RWPE2 (cell line): ENCODE measurements at regions not wholly inside any gene's neighbourhood (a gene's known extent, or its start where the extent isn't known, plus 50 kb on each side); places are given as distances from the start of the nearest gene placed in this dataset.

Experiments used
- ATAC-seq: fragments of 200-7000 bp; cut with Tn5 transposase; 3 replicates; pipeline ENCODE4 v1.9.1; 2021; ENCODE audit warnings: low read depth
- DNase-seq: peaks from one replicate; pipeline ENCODE4 v3.0.0-alpha.2; 2020; ENCODE audit warnings: low spot score
- H3K27ac ChIP-seq: fragments of 450-650 bp; 2 replicates; pipeline ENCODE4 v1.5.1; 2017; ENCODE audit warnings: mild to moderate bottlenecking; ENCODE audit not compliant: poor library complexity, severe bottlenecking
- H3K27me3 ChIP-seq: fragments of 250-450 bp; sonication (Bioruptor Pico); 2 replicates; pipeline ENCODE4 v1.5.1; 2021; ENCODE audit warnings: mild to moderate bottlenecking, moderate library complexity; ENCODE audit not compliant: insufficient read depth, poor library complexity, severe bottlenecking
- H3K36me3 ChIP-seq: fragments of 250-450 bp; sonication (Bioruptor Pico); 2 replicates; pipeline ENCODE4 v1.5.1; 2020; ENCODE audit warnings: low read depth, mild to moderate bottlenecking, moderate library complexity
- H3K4me1 ChIP-seq: fragments of 250-450 bp; sonication (Bioruptor Pico); 2 replicates; pipeline ENCODE4 v1.5.1; 2021; ENCODE audit warnings: mild to moderate bottlenecking, moderate library complexity; ENCODE audit not compliant: insufficient read depth, poor library complexity, severe bottlenecking
- H3K4me3 ChIP-seq: fragments of 250-450 bp; sonication (Bioruptor Pico); 2 replicates; pipeline ENCODE4 v1.5.1; 2021; ENCODE audit warnings: mild to moderate bottlenecking, moderate library complexity; ENCODE audit not compliant: severe bottlenecking
- H3K9me3 ChIP-seq: fragments of 250-450 bp; sonication (Bioruptor Pico); 2 replicates; pipeline ENCODE4 v1.5.1; 2021; ENCODE audit warnings: mild to moderate bottlenecking, moderate library complexity; ENCODE audit not compliant: severe bottlenecking
- CTCF ChIP-seq: fragments of 450-650 bp; IDR thresholded peaks from one replicate; pipeline ENCODE4 v1.5.1; 2017; ENCODE audit warnings: mild to moderate bottlenecking, moderate library complexity; ENCODE audit not compliant: poor library complexity, severe bottlenecking

- H3K36me3 ChIP-seq: no peaks in the 10 kb centered on the region
- no peaks in the 10 kb centered on the region for H3K4me1 ChIP-seq
- no peak for TF ChIP-seq CTCF
- H3K27me3 ChIP-seq: no peaks in the 10 kb centered on the region
- ATAC-seq (no peak), DNase-seq (no peak)
- no peaks in the 10 kb centered on the region for H3K9me3 ChIP-seq
- H3K4me3 ChIP-seq: no peak overlapping the region
- H3K27ac ChIP-seq: no peak overlapping the region
Measured at GRCh38 chr3:31391150-31391549, 141.6 kb upstream of the STT3B start.

GRCh38 chr3:31392568-31392967 lies 140.2 kb upstream of the STT3B start:
- DNase-seq: no peak
- no peak for ATAC-seq
- H3K27me3 ChIP-seq: no peaks in the 10 kb centered on the region
- no peaks in the 10 kb centered on the region for H3K36me3 ChIP-seq
- no peaks in the 10 kb centered on the region for H3K4me1 ChIP-seq
- H3K4me3 ChIP-seq: no peak overlapping the region
- no peaks in the 10 kb centered on the region for H3K9me3 ChIP-seq
- no peak for TF ChIP-seq CTCF
- H3K27ac ChIP-seq: no peak overlapping the region

GRCh38 chr3:31399271-31399670 lies 133.5 kb upstream of the STT3B start:
- Histone ChIP-seq H3K27me3 (peaks cover 3% of the 10 kb centered on the region), H3K9me3 (no peaks in the 10 kb centered on the region), H3K27ac (no peak overlapping the region), H3K4me3 (no peak overlapping the region), H3K36me3 (no peaks in the 10 kb centered on the region), H3K4me1 (no peaks in the 10 kb centered on the region)
- ATAC-seq: no peak
- DNase-seq: no peak
- TF ChIP-seq CTCF: no peak

- Histone ChIP-seq H3K4me1 (no peaks in the 10 kb centered on the region), H3K27ac (no peak overlapping the region), H3K9me3 (no peaks in the 10 kb centered on the region), H3K27me3 (peaks cover 3% of the 10 kb centered on the region), H3K36me3 (no peaks in the 10 kb centered on the region), H3K4me3 (no peak overlapping the region)
- no peak for DNase-seq
- no peak for TF ChIP-seq CTCF
- no peak for ATAC-seq
Measured at GRCh38 chr3:31402117-31402516, 130.6 kb upstream of the STT3B start.

GRCh38 chr3:31403197-31403596 lies 129.5 kb upstream of the STT3B start:
- Histone ChIP-seq H3K4me1 (no peaks in the 10 kb centered on the region), H3K36me3 (no peaks in the 10 kb centered on the region), H3K27ac (no peak overlapping the region), H3K27me3 (peaks cover 3% of the 10 kb centered on the region), H3K4me3 (no peak overlapping the region), H3K9me3 (no peaks in the 10 kb centered on the region)
- TF ChIP-seq CTCF: no peak
- ATAC-seq (no peak), DNase-seq (no peak)
